H1 (cell line): ENCODE measurements at regions not wholly inside any gene's neighbourhood (a gene's known extent, or its start where the extent isn't known, plus 50 kb on each side); places are given as distances from the start of the nearest gene placed in this dataset.

Experiments
- CTCF ChIA-PET: fragments of 300-600 bp; sonication (Branson Sonifier 250); formaldehyde crosslinking; loops from one replicate; lab custom pipeline; 2021; ENCODE audit not compliant: partially characterized antibody; lab: Charles Lee
- POLR2A ChIA-PET: fragments of 300-600 bp; sonication (Branson Sonifier 250); formaldehyde crosslinking; loops from one replicate; lab custom pipeline; 2021; ENCODE audit warnings: inconsistent platforms; ENCODE audit not compliant: partially characterized antibody; lab: Charles Lee
- DNase-seq, 2 experiments: peaks; one replicate each; pipeline versions ENCODE4 v3.0.0 to v3.0.0-alpha.2; 2010 to 2022; ENCODE audit warnings: low spot score in 2 of 2, low read depth in 1 of 2, mixed read lengths in 1 of 2
- FAIRE-seq: peaks from 2 replicates; lab custom pipeline; 2011; peaks lifted over from hg19 to GRCh38; lab: Jason Lieb, UNC
- H2AFZ ChIP-seq: 2 replicates; pipeline ENCODE4 v1.8.1; 2012; ENCODE audit warnings: low read length, inconsistent platforms
- H2AK5ac ChIP-seq: 2 replicates; pipeline ENCODE4 v1.6.1; 2013; ENCODE audit warnings: low read depth, low read length
- H2BK120ac ChIP-seq: replicated peaks from 2 replicates; pipeline ENCODE3; 2013; ENCODE audit warnings: low read depth, low read length, inconsistent platforms
- H2BK12ac ChIP-seq: 2 replicates; pipeline ENCODE4 v1.6.1; 2013; ENCODE audit warnings: low read depth, low read length
- H2BK15ac ChIP-seq: 2 replicates; pipeline ENCODE4 v1.6.1; 2013; ENCODE audit warnings: low read length
- H2BK20ac ChIP-seq: 2 replicates; pipeline ENCODE4 v1.6.1; 2013; ENCODE audit warnings: low read length
- H2BK5ac ChIP-seq: 2 replicates; pipeline ENCODE4 v1.6.1; 2013; ENCODE audit warnings: low read depth, low read length
- H3K14ac ChIP-seq: 2 replicates; pipeline ENCODE4 v1.6.1; 2013; ENCODE audit warnings: inconsistent platforms; ENCODE audit not compliant: insufficient read length
- H3K18ac ChIP-seq: 2 replicates; pipeline ENCODE4 v1.6.1; 2013; ENCODE audit warnings: low read length; ENCODE audit errors: extremely low read depth
- H3K23ac ChIP-seq: 2 replicates; pipeline ENCODE4 v1.6.1; 2013; ENCODE audit warnings: inconsistent platforms; ENCODE audit not compliant: insufficient read length
- H3K23me2 ChIP-seq: 2 replicates; pipeline ENCODE4 v1.6.1; 2013; ENCODE audit warnings: low read depth, low read length
- H3K27ac ChIP-seq: 2 replicates; pipeline ENCODE4 v1.6.1; 2011; ENCODE audit warnings: low read depth, low read length, inconsistent platforms
- H3K27me3 ChIP-seq, 4 experiments: replicated peaks in 1 of 4; 1 replicate in 1 of 4; 2 replicates in 3 of 4; pipeline versions ENCODE4 v1.6.1 to v1.8.1; 2011 to 2013; ENCODE audit warnings: low read length in 3 of 4, mild to moderate bottlenecking in 3 of 4, inconsistent platforms in 2 of 4, mixed read lengths in 2 of 4, moderate library complexity in 1 of 4; ENCODE audit not compliant: control insufficient read depth in 3 of 4, insufficient read depth in 3 of 4; ENCODE audit errors: extremely low read depth in 1 of 4
- H3K36me3 ChIP-seq, 4 experiments: 2 replicates each; pipeline versions ENCODE4 v1.6.1 to v1.8.1; 2011 to 2013; ENCODE audit warnings: mild to moderate bottlenecking in 4 of 4, low read length in 3 of 4, moderate library complexity in 2 of 4, control low read depth in 1 of 4, inconsistent platforms in 1 of 4; ENCODE audit not compliant: insufficient read depth in 4 of 4, control insufficient read depth in 2 of 4
- H3K4ac ChIP-seq: replicated peaks from 2 replicates; pipeline ENCODE3; 2013; ENCODE audit warnings: low read length, low read depth, mixed read lengths, inconsistent platforms; ENCODE audit not compliant: insufficient read length
- H3K4me1 ChIP-seq, 4 experiments: replicated peaks in 1 of 4; 1 replicate in 1 of 4; 2 replicates in 3 of 4; pipeline versions ENCODE4 v1.6.1 to v1.8.1; 2011 to 2013; ENCODE audit warnings: low read length in 3 of 4, inconsistent platforms in 2 of 4, mixed read lengths in 1 of 4; ENCODE audit not compliant: insufficient read depth in 4 of 4, control insufficient read depth in 3 of 4
- H3K4me2 ChIP-seq, 2 experiments: 2 replicates each; pipeline versions ENCODE4 v1.6.1 to v1.8.1; 2011 to 2013; ENCODE audit warnings: low read depth in 2 of 2, low read length in 2 of 2, control low read depth in 1 of 2, inconsistent platforms in 1 of 2, mild to moderate bottlenecking in 1 of 2; ENCODE audit not compliant: insufficient read depth in 1 of 2
- H3K4me3 ChIP-seq, 4 experiments: fragments of 200-600, 300-600 bp in 1 of 4; sonication (generic), shearing (Covaris generic), sonication (Bioruptor Twin) in 1 of 4; 2 replicates each; pipeline versions ENCODE4 v1.5.1 to v1.8.1; 2011 to 2016; ENCODE audit warnings: low read length in 4 of 4, low read depth in 3 of 4, control low read depth in 2 of 4, inconsistent platforms in 2 of 4, mild to moderate bottlenecking in 2 of 4, mixed read lengths in 1 of 4, moderate library complexity in 1 of 4; ENCODE audit not compliant: insufficient read depth in 2 of 4; ENCODE audit errors: extremely low read depth in 1 of 4
- H3K56ac ChIP-seq: replicated peaks from 2 replicates; pipeline ENCODE3; 2013; ENCODE audit warnings: low read depth, mild to moderate bottlenecking, mixed read lengths, low read length, inconsistent platforms; ENCODE audit not compliant: insufficient read length
- H3K79me1 ChIP-seq: 2 replicates; pipeline ENCODE4 v1.6.1; 2013; ENCODE audit warnings: low read depth, low read length, control low read depth
- H3K79me2 ChIP-seq, 2 experiments: 2 replicates each; pipeline versions ENCODE4 v1.6.1 to v1.8.1; 2012 to 2013; ENCODE audit warnings: low read length in 2 of 2, mild to moderate bottlenecking in 2 of 2, inconsistent platforms in 1 of 2; ENCODE audit not compliant: insufficient read depth in 2 of 2, control insufficient read depth in 1 of 2
- H3K9ac ChIP-seq, 4 experiments: replicated peaks in 1 of 4; 1 replicate in 1 of 4; 2 replicates in 3 of 4; pipeline versions ENCODE4 v1.6.1 to v1.8.1; 2011 to 2013; ENCODE audit warnings: low read depth in 3 of 4, low read length in 3 of 4, control low read depth in 2 of 4, mild to moderate bottlenecking in 2 of 4, moderate library complexity in 2 of 4, inconsistent platforms in 1 of 4; ENCODE audit errors: extremely low read depth in 1 of 4
- H3K9me3 ChIP-seq, 2 experiments: 2 replicates each; pipeline versions ENCODE4 v1.6.1 to v1.8.1; 2012 to 2013; ENCODE audit warnings: mild to moderate bottlenecking in 2 of 2, moderate library complexity in 2 of 2, control low read depth in 1 of 2, inconsistent platforms in 1 of 2, low read depth in 1 of 2, low read length in 1 of 2, mixed read lengths in 1 of 2; ENCODE audit not compliant: insufficient read depth in 2 of 2
- H4K20me1 ChIP-seq, 2 experiments: replicated peaks in 1 of 2; 2 replicates each; pipeline versions ENCODE3 to v1.8.1; 2011 to 2013; ENCODE audit warnings: inconsistent platforms in 2 of 2, low read length in 2 of 2, mild to moderate bottlenecking in 1 of 2; ENCODE audit not compliant: insufficient read depth in 2 of 2, control insufficient read depth in 1 of 2
- H4K5ac ChIP-seq: 2 replicates; pipeline ENCODE4 v1.6.1; 2013; ENCODE audit warnings: low read length, low read depth, mixed read lengths, inconsistent platforms; ENCODE audit not compliant: insufficient read length
- H4K8ac ChIP-seq: 2 replicates; pipeline ENCODE4 v1.8.0; 2013; ENCODE audit warnings: mild to moderate bottlenecking, moderate library complexity, low read length, inconsistent platforms; ENCODE audit not compliant: insufficient read depth; ENCODE audit errors: extremely low read depth
- H4K91ac ChIP-seq: replicated peaks from 2 replicates; pipeline ENCODE3; 2013; ENCODE audit warnings: low read length, mixed read lengths, inconsistent platforms; ENCODE audit not compliant: insufficient read length
- SAP30 ChIP-seq: fragments of 300-600 bp; sonication (generic); IDR thresholded peaks from 2 replicates; pipeline ENCODE4 v1.7.1; 2012; ENCODE audit warnings: low read length, moderate library complexity, mild to moderate bottlenecking, inconsistent platforms; ENCODE audit not compliant: insufficient read depth, insufficient replicate concordance
- SP2 ChIP-seq: IDR thresholded peaks from 2 replicates; pipeline ENCODE4 v1.6.1; 2012; ENCODE audit warnings: mild to moderate bottlenecking, low read length, inconsistent platforms
- SP4 ChIP-seq: IDR thresholded peaks from 2 replicates; pipeline ENCODE4 v1.6.1; 2012; ENCODE audit warnings: low read length, inconsistent platforms
- WGBS, 2 experiments: shearing (Covaris generic) in 1 of 2; methylation state at CpG; one replicate each; pipeline versions ENCODE4 v1.1.6 to v1.1.7; 2013 to 2015; ENCODE audit warnings: low lambda C conversion rate in 2 of 2, mixed read lengths in 2 of 2, inconsistent platforms in 1 of 2, low coverage in 1 of 2, missing lambda C conversion rate in 1 of 2; ENCODE audit not compliant: insufficient replicate concordance in 2 of 2, insufficient coverage in 1 of 2, insufficient read length in 1 of 2; ENCODE audit errors: extremely low coverage in 1 of 2, missing lambda C conversion rate in 1 of 2; 5-methylcytosine and 5-hydroxymethylcytosine counted together

- Histone ChIP-seq H3K27me3 (no peaks in the 10 kb centered on the region; a peak in 1 of 7 replicates), H3K23ac (no peak overlapping the region), H3K36me3 (no peaks in the 10 kb centered on the region), H2BK12ac (no peak overlapping the region), H3K14ac (no peak overlapping the region), H3K18ac (no peak overlapping the region), H3K4me1 (peaks cover 0 to 6% (median 0%) of the 10 kb centered on the region in 4 experiments; a peak in 2 of 7 replicates), H3K27ac (no peak overlapping the region), H4K91ac (no peak overlapping the region), H2BK120ac (no peak overlapping the region), H3K4me2 (no peak overlapping the region), H3K23me2 (no peaks in the 10 kb centered on the region), H3K9me3 (no peaks in the 10 kb centered on the region; a peak in 1 of 4 replicates), H3K79me2 (no peaks in the 10 kb centered on the region), H3K56ac (no peak overlapping the region), H4K20me1 (no peaks in the 10 kb centered on the region), H3K9ac (no peak overlapping the region), H3K79me1 (no peaks in the 10 kb centered on the region), H4K8ac (no peak overlapping the region), H2BK5ac (no peak overlapping the region), H2BK20ac (no peak overlapping the region), H2AFZ (no peak overlapping the region), H2BK15ac (no peak overlapping the region), H3K4me3 (no peak overlapping the region), H3K4ac (no peak overlapping the region), H2AK5ac (no peak overlapping the region), H4K5ac (no peak overlapping the region)
- FAIRE-seq = no peak
- no peak for DNase-seq
- no peak for TF ChIP-seq SAP30
- TF ChIP-seq SP2 = no peak
- no peak for TF ChIP-seq SP4
- ChIA-PET CTCF (interaction anchor here (0.6 kb wide), 1 partner anchor 960 kb away, joined by 3 read pairs; no protein-coding TSS in a partner anchor), POLR2A (no interaction called here)
- 95% methylated on average over 3 of the region's 3 CpGs; no CpG with 5 or more reads in 1 of the 2 experiments for WGBS, 2 experiments
Measured at GRCh38 chr2:217203086-217203485, 343.2 kb upstream of the TNP1 start.
